HCT116 (cell line): ENCODE measurements at regions not wholly inside any gene's neighbourhood (a gene's known extent, or its start where the extent isn't known, plus 50 kb on each side); places are given as distances from the start of the nearest gene placed in this dataset.

ENCODE experiments used
- ATAC-seq: fragments of 200-7000 bp; cut with Tn5 transposase; 2 replicates; pipeline ENCODE4 v1.9.1; 2020; ENCODE audit warnings: mild to moderate bottlenecking, moderate library complexity
- BruUV-seq: library from RNA; stranded (reverse); fragments of 400-500 nt; replicated peaks from 2 replicates; lab custom pipeline; 2021; lab: Mats Ljungman, UMichigan
- CTCF ChIA-PET: fragments of 300-600 bp; sonication (Branson Sonifier 250); formaldehyde crosslinking; loops from one replicate; lab custom pipeline; 2021; ENCODE audit warnings: antibody characterized with exemption; lab: Charles Lee
- POLR2A ChIA-PET: fragments of 300-600, 350-600 bp; sonication (Branson Sonifier 250); formaldehyde crosslinking; loops from one replicate; lab custom pipeline; 2021; ENCODE audit warnings: antibody characterized with exemption; lab: Charles Lee
- RAD21 ChIA-PET, 2 experiments: fragments of 300-600 bp; sonication (Branson Sonifier 250); formaldehyde crosslinking; loops; one replicate each; lab custom pipeline; 2023; ENCODE audit warnings: low total read pairs in 2 of 2; ENCODE audit not compliant: uncharacterized antibody in 2 of 2, unreplicated experiment in 2 of 2, low non-redundant PET in 1 of 2; lab: Charles Lee
- DNase-seq: peaks from one replicate; pipeline ENCODE4 v3.0.0-alpha.2; 2010; ENCODE audit warnings: low read depth, low spot score
- H2AFZ ChIP-seq: fragments of 200-600 bp; shearing (Covaris generic), sonication (generic); 2 replicates; pipeline ENCODE4 v1.6.1; 2017; ENCODE audit warnings: low read depth, mixed run types, mixed read lengths, antibody characterized with exemption, low read length; ENCODE audit not compliant: poor library complexity, severe bottlenecking
- H3K27ac ChIP-seq: 2 replicates; pipeline ENCODE4 v1.5.1; 2012; ENCODE audit warnings: low read depth, low read length
- H3K27me3 ChIP-seq: fragments of 200-600 bp; sonication (generic); 2 replicates; pipeline ENCODE4 v1.6.1; 2016; ENCODE audit warnings: mixed run types, low read length, mixed read lengths; ENCODE audit not compliant: insufficient read depth
- H3K36me3 ChIP-seq, 2 experiments: fragments of 200-500 bp in 1 of 2; fragments of 200-600 bp in 1 of 2; sonication (Bioruptor generic) in 1 of 2; sonication (generic) in 1 of 2; 2 replicates each; pipeline versions ENCODE4 v1.5.1 to v1.6.1; 2014 to 2016; ENCODE audit warnings: low read length in 2 of 2, inconsistent platforms in 1 of 2, mixed read lengths in 1 of 2, mixed run types in 1 of 2; ENCODE audit not compliant: insufficient read depth in 2 of 2, control insufficient read depth in 1 of 2
- H3K4me1 ChIP-seq, 2 experiments: fragments of 200-600 bp in 1 of 2; sonication (generic) in 1 of 2; 2 replicates each; pipeline versions ENCODE4 v1.5.1 to v1.6.1; 2012 to 2017; ENCODE audit warnings: low read length in 2 of 2, inconsistent platforms in 1 of 2, mild to moderate bottlenecking in 1 of 2, mixed read lengths in 1 of 2, mixed run types in 1 of 2, moderate library complexity in 1 of 2; ENCODE audit not compliant: insufficient read depth in 2 of 2, control insufficient read depth in 1 of 2
- H3K4me2 ChIP-seq: fragments of 200-600 bp; sonication (generic); 2 replicates; pipeline ENCODE4 v1.6.1; 2017; ENCODE audit warnings: mixed run types, low read length, mixed read lengths
- H3K4me3 ChIP-seq, 2 experiments: fragments of 200-600 bp in 1 of 2; sonication (generic) in 1 of 2; replicated peaks in 1 of 2; 2 replicates each; pipeline ENCODE4 v1.5.1; 2011 to 2016; ENCODE audit warnings: low read length in 2 of 2, control low read depth in 1 of 2, low read depth in 1 of 2, mild to moderate bottlenecking in 1 of 2, mixed read lengths in 1 of 2, mixed run types in 1 of 2
- H3K79me2 ChIP-seq: fragments of 200-600 bp; sonication (generic); 2 replicates; pipeline ENCODE4 v1.6.1; 2017; ENCODE audit warnings: mild to moderate bottlenecking, mixed run types, low read length, moderate library complexity, mixed read lengths; ENCODE audit not compliant: insufficient read depth
- H3K9ac ChIP-seq: fragments of 200-600 bp; sonication (generic); 2 replicates; pipeline ENCODE4 v1.6.1; 2016; ENCODE audit warnings: low read length, mixed read lengths
- H3K9me2 ChIP-seq: fragments of 200-600 bp; sonication (generic), shearing (Covaris generic); 2 replicates; pipeline ENCODE4 v1.6.1; 2017; ENCODE audit warnings: mixed run types, mild to moderate bottlenecking, moderate library complexity; ENCODE audit not compliant: insufficient read depth
- H3K9me3 ChIP-seq, 2 experiments: fragments of 200-500 bp in 1 of 2; fragments of 200-600 bp in 1 of 2; sonication (Bioruptor generic) in 1 of 2; sonication (generic) in 1 of 2; 2 replicates each; pipeline ENCODE4 v1.6.1; 2014 to 2017; ENCODE audit warnings: low read length in 2 of 2, mixed read lengths in 2 of 2, inconsistent platforms in 1 of 2, low read depth in 1 of 2, mild to moderate bottlenecking in 1 of 2, mixed run types in 1 of 2, moderate library complexity in 1 of 2; ENCODE audit not compliant: control insufficient read depth in 1 of 2, insufficient read depth in 1 of 2
- H4K20me1 ChIP-seq: fragments of 200-600 bp; sonication (generic), shearing (Covaris generic); 2 replicates; pipeline ENCODE4 v1.6.1; 2017; ENCODE audit warnings: mixed run types, mild to moderate bottlenecking, moderate library complexity; ENCODE audit not compliant: insufficient read depth
- ATF3 ChIP-seq: IDR thresholded peaks from 2 replicates; pipeline ENCODE4 v1.6.1; 2012
- CEBPB ChIP-seq: IDR thresholded peaks from 2 replicates; pipeline ENCODE4 v1.6.1; 2012; ENCODE audit warnings: low read depth
- EZH2 ChIP-seq: fragments of 200-600 bp; sonication (generic); IDR thresholded peaks from 2 replicates; pipeline ENCODE4 v1.6.1; 2017; ENCODE audit warnings: antibody characterized with exemption, mixed run types
- JUND ChIP-seq: IDR thresholded peaks from 2 replicates; pipeline ENCODE4 v1.6.1; 2012
- MAX ChIP-seq: IDR thresholded peaks from 2 replicates; pipeline ENCODE4 v1.6.1; 2012
- POLR2AphosphoS5 ChIP-seq: IDR thresholded peaks from 2 replicates; pipeline ENCODE4 v1.6.1; 2011; ENCODE audit warnings: mild to moderate bottlenecking, low read depth, low read length, moderate library complexity
- RAD21 ChIP-seq: IDR thresholded peaks from 2 replicates; pipeline ENCODE4 v1.6.1; 2012; ENCODE audit warnings: low read depth, mild to moderate bottlenecking
- SIN3A ChIP-seq: IDR thresholded peaks from 2 replicates; pipeline ENCODE4 v1.6.1; 2012; ENCODE audit warnings: low read depth
- SRF ChIP-seq: IDR thresholded peaks from 2 replicates; pipeline ENCODE4 v1.6.1; 2012; ENCODE audit warnings: low read depth
- ZFX ChIP-seq: fragments of 450-650 bp; IDR thresholded peaks from 2 replicates; pipeline ENCODE4 v1.6.1; 2017
- ZNF274 ChIP-seq: fragments of 200-500 bp; sonication (Bioruptor generic); IDR thresholded peaks from 2 replicates; pipeline ENCODE4 v1.6.1; 2014; ENCODE audit warnings: mild to moderate bottlenecking, low read depth, low read length, inconsistent platforms
- intact Hi-C: fragments of 100-400 bp; cut with micrococcal nuclease; formaldehyde crosslinking; loops from 2 replicates; pipeline ENCODE4 v1.10.0; 2022

- TF ChIP-seq ZNF274 (no peak), CEBPB (no peak), RAD21 (no peak), ZFX (no peak)
- TF ChIP-seq, all 23 proteins: peak for 0
Observed at GRCh38 chr6:139485742-139486475, 111.5 kb upstream of the CITED2 start (continued).

DNA sequence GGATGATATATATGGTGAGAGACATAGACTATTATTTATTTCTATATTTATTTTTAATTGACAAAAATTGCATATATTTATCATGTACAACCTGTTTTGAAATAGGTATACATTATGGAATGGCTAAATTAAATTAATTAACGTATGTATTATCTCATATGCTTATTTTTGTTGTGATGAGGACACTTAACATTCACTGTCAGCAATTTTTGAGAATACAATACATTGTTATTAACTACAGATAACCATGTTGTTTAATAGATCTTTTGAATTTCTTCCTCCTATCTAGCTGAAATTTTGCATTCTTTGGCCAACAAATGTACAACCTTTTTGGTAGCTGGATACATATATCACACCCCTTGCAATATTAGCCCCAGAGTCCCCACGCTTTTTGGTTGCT, 110.7 kb upstream of the CITED2 start:
- ChIA-PET RAD21 (no interaction called here), CTCF (no interaction called here), POLR2A (no interaction called here)
- DNase-seq: no peak
- Histone ChIP-seq H3K4me1 (no peaks in the 10 kb centered on the region), H3K9ac (no peak overlapping the region), H3K27ac (no peak overlapping the region), H4K20me1 (no peaks in the 10 kb centered on the region), H3K4me3 (no peak overlapping the region), H3K9me3 (no peaks in the 10 kb centered on the region), H3K27me3 (no peaks in the 10 kb centered on the region), H3K36me3 (no peaks in the 10 kb centered on the region), H2AFZ (no peak overlapping the region), H3K9me2 (no peaks in the 10 kb centered on the region), H3K4me2 (no peak overlapping the region), H3K79me2 (no peaks in the 10 kb centered on the region)
- BruUV-seq: no TSS peak
- TF ChIP-seq SRF (no peak), MAX (no peak), JUND (no peak), POLR2AphosphoS5 (no peak), EZH2 (no peak), CEBPB (no peak), ATF3 (no peak), SIN3A (no peak)
- intact Hi-C loops: no loop called here
- no peak for ATAC-seq
